ENCODE measurements at regions not wholly inside any gene's neighbourhood (a gene's known extent, or its start where the extent isn't known, plus 50 kb on each side); places are given as distances from the start of the nearest gene placed in this dataset.
"Not testable (repeated sequence)": the region's sequence is repeated elsewhere in the genome, so short reads cannot be mapped to it uniquely, and the experiment has no call there.

- Mint-ChIP-seq H3K9me3 (peaks cover 27% of the 10 kb centered on the region), H3K4me3 (no peak overlapping the region), H3K4me1 (ENCODE audit: low read depth) (no peaks in the 10 kb centered on the region), H3K27ac (no peak overlapping the region), H3K36me3 (ENCODE audit: low read depth) (no peaks in the 10 kb centered on the region), H3K27me3 (ENCODE audit: low read depth) (no peaks in the 10 kb centered on the region)
- no peak for DNase-seq (ENCODE audit: low spot score)
Measured at GRCh38 chr2:183937220-183937619, 661.1 kb upstream of the ZNF804A start.

DNA sequence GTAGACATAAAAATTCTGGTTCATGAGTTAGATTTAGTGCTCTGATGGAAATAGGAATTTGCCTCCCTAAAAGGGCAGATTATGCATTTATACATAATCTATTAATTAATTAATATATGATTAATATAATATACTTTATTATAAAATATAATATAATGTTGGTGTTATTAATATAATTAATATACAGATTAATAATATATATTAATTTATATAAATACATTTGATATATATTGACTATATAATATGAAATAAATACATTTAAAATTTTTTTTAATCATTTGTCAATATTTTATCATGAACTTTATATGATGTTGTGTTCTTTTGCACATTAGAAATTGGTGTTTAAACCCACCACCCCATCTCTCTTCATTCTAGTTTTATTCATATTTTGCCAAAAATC is 652.1 kb upstream of the ZNF804A start:
- H3K4me3 Mint-ChIP-seq = no peak overlapping the region
- H3K27ac Mint-ChIP-seq = no peak overlapping the region
- no peaks in the 10 kb centered on the region for H3K36me3 Mint-ChIP-seq (ENCODE audit: low read depth)
- no peaks in the 10 kb centered on the region for H3K4me1 Mint-ChIP-seq (ENCODE audit: low read depth)
- H3K27me3 Mint-ChIP-seq (ENCODE audit: low read depth) = no peaks in the 10 kb centered on the region
- DNase-seq (ENCODE audit: low spot score) = no peak
- no peaks in the 10 kb centered on the region for H3K9me3 Mint-ChIP-seq

DNA sequence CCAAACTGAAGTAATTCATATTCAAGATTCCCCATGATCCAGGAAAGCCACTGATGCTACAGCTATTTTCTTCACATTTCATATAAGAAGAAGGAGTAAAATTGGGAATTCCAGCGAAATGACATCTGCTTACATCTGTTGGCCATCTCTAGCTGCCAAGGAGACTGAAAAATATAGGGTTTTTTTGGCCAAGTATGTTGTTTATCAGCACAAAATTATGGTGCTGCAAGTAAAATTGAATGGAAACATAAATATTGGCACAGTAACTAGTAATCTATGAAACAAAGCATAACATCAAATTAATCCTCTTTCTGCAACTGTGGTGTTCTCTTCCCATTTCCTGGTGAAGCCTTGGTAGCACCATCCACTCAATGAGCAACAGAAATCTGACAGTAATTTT is 649.5 kb upstream of the ZNF804A start:
- no peak for DNase-seq (ENCODE audit: low spot score)
- Mint-ChIP-seq H3K27ac (no peak overlapping the region), H3K4me1 (ENCODE audit: low read depth) (no peaks in the 10 kb centered on the region), H3K4me3 (no peak overlapping the region), H3K27me3 (ENCODE audit: low read depth) (no peaks in the 10 kb centered on the region), H3K36me3 (ENCODE audit: low read depth) (no peaks in the 10 kb centered on the region), H3K9me3 (no peaks in the 10 kb centered on the region)

DNA sequence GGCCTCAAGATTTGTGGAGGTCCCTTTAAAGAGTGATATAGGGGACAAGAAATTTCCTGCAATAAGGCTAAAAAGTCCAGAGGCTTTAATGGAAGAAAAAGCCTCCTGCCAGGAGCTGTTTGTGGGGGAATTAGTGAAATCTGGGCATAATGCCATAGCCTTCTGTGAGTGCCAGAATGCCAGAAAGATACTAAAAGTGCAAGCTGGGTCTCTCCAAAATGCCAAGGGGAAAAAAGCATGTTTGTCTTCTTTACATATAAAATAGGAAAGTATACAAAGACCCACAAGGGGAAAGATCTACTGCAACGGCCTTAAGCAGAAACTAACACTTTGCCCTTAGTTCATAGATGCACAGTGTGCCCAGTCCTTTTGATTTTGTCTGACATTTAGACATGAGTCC is 647.7 kb upstream of the ZNF804A start:
- H3K27me3 Mint-ChIP-seq (ENCODE audit: low read depth) = no peaks in the 10 kb centered on the region
- no peak overlapping the region for H3K27ac Mint-ChIP-seq
- H3K4me1 Mint-ChIP-seq (ENCODE audit: low read depth) = no peaks in the 10 kb centered on the region
- H3K4me3 Mint-ChIP-seq = no peak overlapping the region
- H3K36me3 Mint-ChIP-seq (ENCODE audit: low read depth) = no peaks in the 10 kb centered on the region
- no peak for DNase-seq (ENCODE audit: low spot score)
- no peaks in the 10 kb centered on the region for H3K9me3 Mint-ChIP-seq

DNA sequence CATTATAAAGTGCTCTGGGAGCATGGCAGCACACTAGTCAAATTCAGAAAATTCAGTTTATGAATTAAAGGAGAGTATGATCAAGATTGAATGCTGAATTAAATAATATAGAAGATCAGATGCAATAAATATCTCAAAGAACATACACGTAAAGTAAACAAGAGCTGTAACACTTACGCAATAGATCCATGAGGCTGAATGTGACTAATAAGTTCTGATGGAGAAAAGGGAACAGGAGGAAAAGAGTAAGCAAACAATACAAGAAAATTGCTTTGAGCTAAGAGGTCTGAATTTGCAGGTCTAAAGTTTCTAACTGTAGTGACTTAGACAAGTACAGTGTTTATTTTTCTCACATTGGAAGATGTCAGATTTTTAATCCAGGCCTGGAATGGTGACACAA is 646.7 kb upstream of the ZNF804A start:
- Mint-ChIP-seq H3K27ac (no peak overlapping the region), H3K36me3 (ENCODE audit: low read depth) (no peaks in the 10 kb centered on the region), H3K9me3 (no peaks in the 10 kb centered on the region), H3K4me3 (no peak overlapping the region), H3K4me1 (ENCODE audit: low read depth) (no peaks in the 10 kb centered on the region), H3K27me3 (ENCODE audit: low read depth) (no peaks in the 10 kb centered on the region)
- no peak for DNase-seq (ENCODE audit: low spot score)

GRCh38 chr2:183952741-183953140 is 645.6 kb upstream of the ZNF804A start:
- no peak overlapping the region for H3K4me3 Mint-ChIP-seq

GRCh38 chr2:183963609-183964008 is 634.7 kb upstream of the ZNF804A start:
- Mint-ChIP-seq H3K9me3 (peaks cover 6% of the 10 kb centered on the region), H3K27me3 (ENCODE audit: low read depth) (no peaks in the 10 kb centered on the region), H3K4me3 (no peak overlapping the region), H3K4me1 (ENCODE audit: low read depth) (no peaks in the 10 kb centered on the region), H3K36me3 (ENCODE audit: low read depth) (no peaks in the 10 kb centered on the region), H3K27ac (no peak overlapping the region)
- no peak for DNase-seq (ENCODE audit: low spot score)

More at GRCh38 chr2:183952741-183953140, 645.6 kb upstream of the ZNF804A start:
- no peaks in the 10 kb centered on the region for H3K9me3 Mint-ChIP-seq
- DNase-seq (ENCODE audit: low spot score) = no peak
- H3K27ac Mint-ChIP-seq = no peak overlapping the region
- no peaks in the 10 kb centered on the region for H3K27me3 Mint-ChIP-seq (ENCODE audit: low read depth)
- no peaks in the 10 kb centered on the region for H3K36me3 Mint-ChIP-seq (ENCODE audit: low read depth)
- H3K4me1 Mint-ChIP-seq (ENCODE audit: low read depth) = no peaks in the 10 kb centered on the region

- Mint-ChIP-seq H3K36me3 (ENCODE audit: low read depth) (no peaks in the 10 kb centered on the region), H3K4me3 (no peak overlapping the region), H3K27ac (no peak overlapping the region), H3K4me1 (ENCODE audit: low read depth) (no peaks in the 10 kb centered on the region), H3K27me3 (ENCODE audit: low read depth) (no peaks in the 10 kb centered on the region), H3K9me3 (peaks cover 6% of the 10 kb centered on the region)
- DNase-seq (ENCODE audit: low spot score) = no peak
Measured at GRCh38 chr2:183964565-183964964, 633.8 kb upstream of the ZNF804A start.

- Mint-ChIP-seq H3K36me3 (ENCODE audit: low read depth) (no peaks in the 10 kb centered on the region), H3K4me1 (ENCODE audit: low read depth) (no peaks in the 10 kb centered on the region), H3K27ac (no peak overlapping the region), H3K4me3 (no peak overlapping the region), H3K27me3 (ENCODE audit: low read depth) (no peaks in the 10 kb centered on the region), H3K9me3 (peaks cover 11% of the 10 kb centered on the region)
- no peak for DNase-seq (ENCODE audit: low spot score)
Measured at GRCh38 chr2:183967756-183968155, 630.6 kb upstream of the ZNF804A start.

- not testable (repeated sequence) for H3K4me1 Mint-ChIP-seq (ENCODE audit: low read depth); H3K27me3 Mint-ChIP-seq (ENCODE audit: low read depth); H3K36me3 Mint-ChIP-seq (ENCODE audit: low read depth); DNase-seq (ENCODE audit: low spot score); H3K4me3 Mint-ChIP-seq; H3K27ac Mint-ChIP-seq
- peaks cover 26% of the 10 kb centered on the region for H3K9me3 Mint-ChIP-seq
Measured at GRCh38 chr2:183975676-183976075, 622.7 kb upstream of the ZNF804A start.

GRCh38 chr2:183984871-183985270 is 613.5 kb upstream of the ZNF804A start:
- no peaks in the 10 kb centered on the region for H3K36me3 Mint-ChIP-seq (ENCODE audit: low read depth)

DNA sequence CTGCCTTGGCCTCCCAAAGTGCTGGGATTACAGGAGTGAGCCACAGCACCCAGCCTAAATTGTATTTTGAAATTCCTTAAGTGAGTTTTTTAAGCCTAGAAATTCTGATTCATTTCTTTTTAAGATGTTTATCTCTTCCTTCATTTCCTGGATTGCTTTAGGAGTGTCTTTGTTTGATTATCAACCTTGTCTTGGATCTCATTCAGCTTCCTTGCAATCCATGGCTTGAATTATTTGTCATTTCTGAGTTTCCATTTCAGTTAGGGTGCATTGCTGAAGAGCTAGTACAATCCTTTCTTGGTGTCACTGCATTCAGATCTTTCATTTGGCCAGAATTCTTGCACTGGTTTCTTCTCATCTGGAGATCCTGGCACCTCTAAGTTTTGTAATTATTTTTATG is 606.4 kb upstream of the ZNF804A start:
- Mint-ChIP-seq H3K4me1 (ENCODE audit: low read depth) (no peaks in the 10 kb centered on the region), H3K36me3 (ENCODE audit: low read depth) (no peaks in the 10 kb centered on the region), H3K4me3 (no peak overlapping the region), H3K27me3 (ENCODE audit: low read depth) (no peaks in the 10 kb centered on the region), H3K27ac (no peak overlapping the region), H3K9me3 (peaks cover 18% of the 10 kb centered on the region)
- DNase-seq (ENCODE audit: low spot score) = no peak

More at GRCh38 chr2:183984871-183985270, 613.5 kb upstream of the ZNF804A start:
- Mint-ChIP-seq H3K27ac (no peak overlapping the region), H3K9me3 (peaks cover 6% of the 10 kb centered on the region), H3K27me3 (ENCODE audit: low read depth) (no peaks in the 10 kb centered on the region), H3K4me3 (no peak overlapping the region), H3K4me1 (ENCODE audit: low read depth) (no peaks in the 10 kb centered on the region)
- DNase-seq (ENCODE audit: low spot score) = no peak

- Mint-ChIP-seq H3K4me3 (no peak overlapping the region), H3K9me3 (peaks cover 18% of the 10 kb centered on the region), H3K27ac (no peak overlapping the region), H3K4me1 (ENCODE audit: low read depth) (no peaks in the 10 kb centered on the region), H3K36me3 (ENCODE audit: low read depth) (no peaks in the 10 kb centered on the region), H3K27me3 (ENCODE audit: low read depth) (no peaks in the 10 kb centered on the region)
- no peak for DNase-seq (ENCODE audit: low spot score)
Measured at GRCh38 chr2:183993052-183993451, 605.3 kb upstream of the ZNF804A start.

DNA sequence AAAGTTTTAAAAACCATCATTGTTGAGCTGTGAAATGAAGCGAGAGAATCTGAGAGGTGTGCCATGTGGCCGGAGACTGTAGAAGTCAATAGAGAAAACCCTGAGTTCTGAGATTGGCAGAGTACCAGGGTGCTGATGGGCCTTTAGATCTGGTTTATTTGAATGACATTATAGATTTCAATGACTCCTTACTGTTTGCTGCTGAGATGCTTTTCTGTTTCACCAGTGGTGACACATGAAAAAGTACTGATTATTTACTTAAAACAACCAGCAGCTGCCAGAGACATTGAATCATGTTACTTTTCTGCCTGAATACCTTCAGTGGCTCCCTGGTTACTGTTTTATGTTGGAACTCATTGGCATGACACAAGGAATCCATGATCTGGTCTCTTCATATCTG is 602.7 kb upstream of the ZNF804A start:
- Mint-ChIP-seq H3K27ac (no peak overlapping the region), H3K36me3 (ENCODE audit: low read depth) (no peaks in the 10 kb centered on the region), H3K4me3 (no peak overlapping the region), H3K27me3 (ENCODE audit: low read depth) (no peaks in the 10 kb centered on the region), H3K9me3 (peaks cover 6% of the 10 kb centered on the region), H3K4me1 (ENCODE audit: low read depth) (no peaks in the 10 kb centered on the region)
- DNase-seq (ENCODE audit: low spot score) = no peak

GRCh38 chr2:183996825-183997793 is 601.2 kb upstream of the ZNF804A start:
- Mint-ChIP-seq H3K36me3 (ENCODE audit: low read depth) (no peaks in the 10 kb centered on the region), H3K27me3 (ENCODE audit: low read depth) (no peaks in the 10 kb centered on the region), H3K4me3 (no peak overlapping the region), H3K27ac (no peak overlapping the region), H3K9me3 (peaks cover 3% of the 10 kb centered on the region), H3K4me1 (ENCODE audit: low read depth) (no peaks in the 10 kb centered on the region)
- no peak for DNase-seq (ENCODE audit: low spot score)
